Activated T-helper 2 cell treated with anti-CD3 and anti-CD28 coated beads, Interferon-gamma antibody, Interleukin-2, Interleukin-4, amounts not matched to agents 10 μg/mL and 5 μg/mL and 100 μg/mL, durations not matched to agents 14 hours and 24 hours and 36 hours (primary cell): ENCODE measurements at regions not wholly inside any gene's neighbourhood (a gene's known extent, or its start where the extent isn't known, plus 50 kb on each side); places are given as distances from the start of the nearest gene placed in this dataset.
A peak's percentile ranks its signal among the peaks of the same experiment; 100 is the strongest.

Experiments used
- DNase-seq: peaks from one replicate; pipeline ENCODE4 v3.0.0; 2021; ENCODE audit warnings: low spot score
- H3K27ac Mint-ChIP-seq: one replicate; pipeline ENCODE4 v1.8.0; 2021; ENCODE audit warnings: mixed read lengths
- H3K27me3 Mint-ChIP-seq: one replicate; pipeline ENCODE4 v1.8.0; 2021; ENCODE audit warnings: low read depth, mixed read lengths
- H3K36me3 Mint-ChIP-seq: one replicate; pipeline ENCODE4 v1.8.0; 2021; ENCODE audit warnings: low read depth, mixed read lengths
- H3K4me1 Mint-ChIP-seq: one replicate; pipeline ENCODE4 v1.8.0; 2021; ENCODE audit warnings: low read depth, mixed read lengths
- H3K4me3 Mint-ChIP-seq: one replicate; pipeline ENCODE4 v1.8.0; 2021; ENCODE audit warnings: low read depth, mild to moderate bottlenecking, moderate library complexity, mixed read lengths
- H3K9me3 Mint-ChIP-seq: one replicate; pipeline ENCODE4 v1.8.0; 2021; ENCODE audit warnings: mixed read lengths
- intact Hi-C: fragments of 100-400 bp; cut with micrococcal nuclease; formaldehyde crosslinking; loops from one replicate; pipeline ENCODE4 v1.15.1; 2023

GRCh38 chr9:74330487-74331214 is 166.5 kb upstream of the RORB start:
- DNase-seq = no peak
- Mint-ChIP-seq H3K27me3 (peaks cover 7% of the 10 kb centered on the region), H3K4me3 (no peak overlapping the region), H3K4me1 (peaks cover 35% of the 10 kb centered on the region), H3K36me3 (no peaks in the 10 kb centered on the region), H3K9me3 (peaks cover 4% of the 10 kb centered on the region), H3K27ac (no peak overlapping the region)
- intact Hi-C loops = loop anchor here (5.0 kb wide), 1 partner anchor 53 kb away; no protein-coding TSS in a partner anchor

GRCh38 chr9:74331607-74332006 is 165.5 kb upstream of the RORB start:
- Mint-ChIP-seq H3K4me1 (peaks cover 35% of the 10 kb centered on the region), H3K4me3 (no peak overlapping the region), H3K27me3 (peaks cover 6% of the 10 kb centered on the region), H3K9me3 (peaks cover 4% of the 10 kb centered on the region), H3K36me3 (no peaks in the 10 kb centered on the region), H3K27ac (no peak overlapping the region)
- no peak for DNase-seq
- intact Hi-C loops = loop anchor here (5.0 kb wide), 1 partner anchor 54 kb away; no protein-coding TSS in a partner anchor

- Mint-ChIP-seq H3K4me3 (no peak overlapping the region), H3K27me3 (peaks cover 4% of the 10 kb centered on the region), H3K9me3 (peaks cover 5% of the 10 kb centered on the region), H3K36me3 (no peaks in the 10 kb centered on the region), H3K4me1 (peaks cover 35% of the 10 kb centered on the region), H3K27ac (peak overlapping the region; percentile 23)
- intact Hi-C loops = loop anchor here (5.0 kb wide), 1 partner anchor 56 kb away; no protein-coding TSS in a partner anchor
- DNase-seq = no peak
Observed at GRCh38 chr9:74333384-74334032, 163.6 kb upstream of the RORB start.

DNA sequence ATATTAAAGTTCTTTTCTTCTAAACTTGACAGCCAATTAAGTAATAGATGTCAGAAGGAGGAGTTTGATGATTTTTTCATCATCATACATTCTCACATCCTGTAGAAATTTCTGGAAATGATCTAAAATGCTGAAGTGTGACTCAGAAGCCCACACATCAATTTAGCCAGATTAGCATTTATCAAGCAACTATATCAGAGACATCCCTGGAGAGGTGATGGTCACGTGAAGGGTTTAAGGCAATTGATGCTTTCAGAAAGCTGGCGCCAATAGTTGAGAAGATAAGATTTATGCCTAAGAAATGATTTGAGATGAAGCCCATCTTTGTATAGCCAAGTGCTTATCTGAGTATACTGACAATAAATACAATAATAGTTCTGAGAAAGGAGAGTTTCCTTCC is 162.9 kb upstream of the RORB start:
- Mint-ChIP-seq H3K36me3 (no peaks in the 10 kb centered on the region), H3K9me3 (peaks cover 4% of the 10 kb centered on the region), H3K27ac (no peak overlapping the region), H3K4me1 (peaks cover 35% of the 10 kb centered on the region), H3K4me3 (no peak overlapping the region), H3K27me3 (peaks cover 2% of the 10 kb centered on the region)
- intact Hi-C loops = loop anchor here (5.0 kb wide), 1 partner anchor 57 kb away; no protein-coding TSS in a partner anchor
- DNase-seq = no peak

DNA sequence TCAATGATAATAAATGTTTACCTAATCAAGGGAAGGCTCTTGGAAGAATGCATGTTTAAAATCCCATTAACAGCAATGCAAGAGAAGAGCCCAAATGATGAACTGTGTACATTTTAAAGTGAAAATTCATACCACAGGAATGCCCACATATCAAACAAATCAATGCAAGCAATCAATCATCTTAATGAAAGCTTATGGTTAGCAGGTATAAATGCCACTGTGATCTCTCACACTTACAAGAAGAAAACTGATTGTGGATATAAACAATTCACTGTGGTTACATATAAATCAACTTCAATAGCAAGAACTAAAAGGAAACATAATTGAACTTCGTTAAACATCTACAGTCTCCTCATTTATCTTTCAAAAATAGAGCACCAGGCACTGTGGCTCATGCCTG is 161.0 kb upstream of the RORB start:
- H3K4me1 Mint-ChIP-seq = peaks cover 33% of the 10 kb centered on the region
- no peaks in the 10 kb centered on the region for H3K27me3 Mint-ChIP-seq
- intact Hi-C loops = no loop called here
- H3K9me3 Mint-ChIP-seq = peaks cover 7% of the 10 kb centered on the region
- H3K36me3 Mint-ChIP-seq = no peaks in the 10 kb centered on the region
- H3K27ac Mint-ChIP-seq = no peak overlapping the region
- DNase-seq = no peak
- no peak overlapping the region for H3K4me3 Mint-ChIP-seq

- Mint-ChIP-seq H3K4me1 (no peaks in the 10 kb centered on the region), H3K27ac (no peak overlapping the region), H3K4me3 (no peak overlapping the region), H3K9me3 (peaks cover 11% of the 10 kb centered on the region), H3K36me3 (no peaks in the 10 kb centered on the region), H3K27me3 (peaks cover 4% of the 10 kb centered on the region)
- intact Hi-C loops = no loop called here
- DNase-seq = no peak
Observed at GRCh38 chr9:74348777-74349176, 148.4 kb upstream of the RORB start.

DNA sequence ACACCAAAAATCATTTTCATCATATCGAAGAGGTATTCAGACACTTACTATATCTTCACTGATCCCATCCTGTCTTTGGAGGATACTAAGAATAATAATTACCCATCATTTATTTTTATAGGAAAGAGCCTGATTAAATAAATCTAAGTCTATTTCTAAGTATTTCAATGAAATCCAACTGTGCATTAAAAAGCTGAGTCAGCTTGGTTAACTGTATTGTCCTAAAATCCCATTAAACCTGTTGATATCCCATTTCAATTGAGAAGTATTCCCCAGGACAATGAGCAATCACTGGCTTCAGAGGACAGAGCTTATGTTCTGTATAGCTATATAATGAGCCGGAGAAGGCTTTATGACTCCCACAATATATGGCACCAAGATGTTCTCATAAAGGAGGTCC is 142.0 kb upstream of the RORB start:
- no peak for DNase-seq

GRCh38 chr9:74357577-74357976 is 139.6 kb upstream of the RORB start:
- H3K9me3 Mint-ChIP-seq = no peaks in the 10 kb centered on the region
- intact Hi-C loops = no loop called here
- H3K27me3 Mint-ChIP-seq = no peaks in the 10 kb centered on the region
- H3K4me3 Mint-ChIP-seq = no peak overlapping the region
- no peak for DNase-seq
- H3K27ac Mint-ChIP-seq = no peak overlapping the region
- H3K36me3 Mint-ChIP-seq = no peaks in the 10 kb centered on the region
- H3K4me1 Mint-ChIP-seq = peaks cover 1% of the 10 kb centered on the region

More for the DNA sequence above, 142.0 kb upstream of the RORB start:
- Mint-ChIP-seq H3K36me3 (no peaks in the 10 kb centered on the region), H3K4me1 (no peaks in the 10 kb centered on the region), H3K27ac (no peak overlapping the region), H3K9me3 (peaks cover 8% of the 10 kb centered on the region), H3K27me3 (peaks cover 4% of the 10 kb centered on the region), H3K4me3 (no peak overlapping the region)
- intact Hi-C loops = no loop called here

DNA sequence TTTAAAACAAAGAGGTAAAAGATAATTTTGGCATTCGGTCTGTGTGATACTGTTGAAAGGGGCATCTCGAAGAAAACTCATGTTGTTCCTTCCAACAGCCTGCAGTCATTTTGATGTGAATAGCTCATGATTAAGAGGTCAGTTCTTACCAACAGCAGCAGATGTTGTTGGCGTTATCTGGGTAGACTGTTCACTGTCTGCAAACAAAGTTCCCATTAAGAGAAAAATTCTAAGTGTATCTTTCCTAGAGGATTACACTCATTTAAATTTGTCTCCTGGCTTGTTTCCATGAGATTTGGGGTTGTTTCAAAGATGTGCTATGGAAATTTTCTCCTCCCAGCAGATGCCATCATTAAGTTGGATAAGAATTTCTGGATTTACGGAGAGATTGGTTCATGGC is 138.2 kb upstream of the RORB start:
- no peaks in the 10 kb centered on the region for H3K9me3 Mint-ChIP-seq
- DNase-seq = no peak
- H3K36me3 Mint-ChIP-seq = no peaks in the 10 kb centered on the region
- no peaks in the 10 kb centered on the region for H3K27me3 Mint-ChIP-seq
- no peak overlapping the region for H3K4me3 Mint-ChIP-seq
- intact Hi-C loops = no loop called here
- no peak overlapping the region for H3K27ac Mint-ChIP-seq
- peaks cover 1% of the 10 kb centered on the region for H3K4me1 Mint-ChIP-seq

GRCh38 chr9:74361508-74361907 is 135.6 kb upstream of the RORB start:
- no peaks in the 10 kb centered on the region for H3K36me3 Mint-ChIP-seq
- H3K27me3 Mint-ChIP-seq = no peaks in the 10 kb centered on the region
- no peak overlapping the region for H3K4me3 Mint-ChIP-seq
- intact Hi-C loops = no loop called here
- H3K9me3 Mint-ChIP-seq = no peaks in the 10 kb centered on the region
- no peak for DNase-seq
- H3K27ac Mint-ChIP-seq = no peak overlapping the region
- H3K4me1 Mint-ChIP-seq = peaks cover 1% of the 10 kb centered on the region

GRCh38 chr9:74362423-74362822 is 134.7 kb upstream of the RORB start:
- H3K4me1 Mint-ChIP-seq = peaks cover 1% of the 10 kb centered on the region
- H3K36me3 Mint-ChIP-seq = no peaks in the 10 kb centered on the region
- intact Hi-C loops = no loop called here
- no peak overlapping the region for H3K27ac Mint-ChIP-seq
- DNase-seq = no peak
- no peaks in the 10 kb centered on the region for H3K9me3 Mint-ChIP-seq
- H3K4me3 Mint-ChIP-seq = no peak overlapping the region
- H3K27me3 Mint-ChIP-seq = no peaks in the 10 kb centered on the region

- Mint-ChIP-seq H3K9me3 (no peaks in the 10 kb centered on the region), H3K4me3 (no peak overlapping the region), H3K4me1 (peaks cover 1% of the 10 kb centered on the region), H3K27ac (no peak overlapping the region), H3K36me3 (no peaks in the 10 kb centered on the region), H3K27me3 (no peaks in the 10 kb centered on the region)
- no peak for DNase-seq
- intact Hi-C loops = no loop called here
Observed at GRCh38 chr9:74366111-74366510, 131.0 kb upstream of the RORB start.

GRCh38 chr9:74369844-74370243 is 127.3 kb upstream of the RORB start:
- DNase-seq = no peak
- H3K27ac Mint-ChIP-seq = no peak overlapping the region

More at GRCh38 chr9:74369844-74370243, 127.3 kb upstream of the RORB start:
- H3K27me3 Mint-ChIP-seq = no peaks in the 10 kb centered on the region
- no peaks in the 10 kb centered on the region for H3K36me3 Mint-ChIP-seq
- H3K4me3 Mint-ChIP-seq = no peak overlapping the region
- no peaks in the 10 kb centered on the region for H3K4me1 Mint-ChIP-seq
- intact Hi-C loops = loop anchor here (10.0 kb wide), 1 partner anchor 45 kb away; no protein-coding TSS in a partner anchor
- no peaks in the 10 kb centered on the region for H3K9me3 Mint-ChIP-seq
